AG09319 (cell line): ENCODE measurements at regions not wholly inside any gene's neighbourhood (a gene's known extent, or its start where the extent isn't known, plus 50 kb on each side); places are given as distances from the start of the nearest gene placed in this dataset.

Experiments
- DNase-seq: peaks from one replicate; pipeline ENCODE4 v3.0.0-alpha.2; 2010; ENCODE audit warnings: low read depth; ENCODE audit errors: extremely low read depth
- TF ChIP-seq, protein P1 (sequence below): IDR thresholded peaks from 2 replicates; pipeline ENCODE4 v1.5.1; 2011; ENCODE audit warnings: low read depth, mild to moderate bottlenecking, inconsistent platforms, low read length, moderate library complexity

GRCh38 chr15:39018966-39019365, 454.4 kb upstream of the RASGRP1 start:
- TF ChIP-seq, protein P1, sequence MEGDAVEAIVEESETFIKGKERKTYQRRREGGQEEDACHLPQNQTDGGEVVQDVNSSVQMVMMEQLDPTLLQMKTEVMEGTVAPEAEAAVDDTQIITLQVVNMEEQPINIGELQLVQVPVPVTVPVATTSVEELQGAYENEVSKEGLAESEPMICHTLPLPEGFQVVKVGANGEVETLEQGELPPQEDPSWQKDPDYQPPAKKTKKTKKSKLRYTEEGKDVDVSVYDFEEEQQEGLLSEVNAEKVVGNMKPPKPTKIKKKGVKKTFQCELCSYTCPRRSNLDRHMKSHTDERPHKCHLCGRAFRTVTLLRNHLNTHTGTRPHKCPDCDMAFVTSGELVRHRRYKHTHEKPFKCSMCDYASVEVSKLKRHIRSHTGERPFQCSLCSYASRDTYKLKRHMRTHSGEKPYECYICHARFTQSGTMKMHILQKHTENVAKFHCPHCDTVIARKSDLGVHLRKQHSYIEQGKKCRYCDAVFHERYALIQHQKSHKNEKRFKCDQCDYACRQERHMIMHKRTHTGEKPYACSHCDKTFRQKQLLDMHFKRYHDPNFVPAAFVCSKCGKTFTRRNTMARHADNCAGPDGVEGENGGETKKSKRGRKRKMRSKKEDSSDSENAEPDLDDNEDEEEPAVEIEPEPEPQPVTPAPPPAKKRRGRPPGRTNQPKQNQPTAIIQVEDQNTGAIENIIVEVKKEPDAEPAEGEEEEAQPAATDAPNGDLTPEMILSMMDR = no peak
- DNase-seq = no peak

DNA sequence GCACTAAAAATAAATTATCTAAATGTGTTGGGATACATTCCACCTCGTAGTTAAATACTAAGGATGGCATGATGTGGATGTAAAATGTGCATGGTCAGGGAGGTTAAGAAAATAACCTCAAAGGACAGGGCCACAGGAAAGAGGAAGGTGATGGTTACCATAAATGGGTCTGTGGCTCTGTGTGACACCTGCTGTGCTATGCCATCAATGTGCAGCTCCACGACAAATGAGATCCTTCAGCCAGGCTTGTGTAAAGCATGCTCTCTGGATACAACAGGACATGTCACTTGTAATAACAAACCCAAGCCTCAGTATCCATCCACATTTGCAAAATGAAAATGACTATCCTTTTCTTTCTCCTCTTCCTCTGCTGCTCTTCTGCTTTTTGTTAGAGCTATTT, 456.7 kb upstream of the RASGRP1 start:
- no peak for DNase-seq
- TF ChIP-seq, protein P1 = no peak

DNA sequence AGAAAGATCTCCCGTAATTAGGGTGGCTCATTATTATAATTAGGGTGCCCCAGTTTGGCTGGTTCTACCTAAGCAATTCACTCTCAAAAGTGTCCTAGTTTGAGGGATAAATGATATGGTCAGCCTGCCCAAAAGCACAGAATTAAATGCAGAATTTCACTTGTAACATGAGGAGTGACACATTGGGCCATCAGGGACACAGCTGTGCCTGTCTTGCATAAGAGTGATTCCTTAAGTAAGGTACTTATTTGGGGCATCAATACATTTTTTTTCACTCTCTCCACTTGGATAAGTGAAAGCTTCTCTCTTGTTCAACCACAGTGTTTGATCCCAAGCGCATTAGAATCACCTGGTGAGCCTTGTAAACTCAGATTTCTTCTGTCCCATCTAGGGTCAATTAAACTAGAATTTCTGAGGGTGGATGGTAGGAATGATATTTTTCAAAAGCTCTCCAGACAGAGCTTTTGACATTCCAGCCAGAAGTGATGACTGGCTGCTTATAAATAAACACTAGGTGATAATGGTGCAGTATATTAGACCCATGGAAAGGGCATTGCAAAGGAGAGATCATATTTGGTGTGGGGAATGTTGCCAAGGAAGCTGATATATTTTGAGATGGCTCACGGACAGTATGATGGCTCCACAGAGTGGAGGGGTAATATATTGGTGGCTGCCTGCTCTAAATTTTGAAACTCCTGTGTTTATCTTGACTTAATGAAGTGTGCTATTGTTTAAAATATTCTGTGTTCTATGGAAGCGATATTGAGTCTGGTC, 458.1 kb upstream of the RASGRP1 start:
- DNase-seq = no peak
- TF ChIP-seq, protein P1 = no peak

- DNase-seq = no peak
- TF ChIP-seq, protein P1 = no peak
Measured at GRCh38 chr15:39025321-39025720, 460.7 kb upstream of the RASGRP1 start.

DNA sequence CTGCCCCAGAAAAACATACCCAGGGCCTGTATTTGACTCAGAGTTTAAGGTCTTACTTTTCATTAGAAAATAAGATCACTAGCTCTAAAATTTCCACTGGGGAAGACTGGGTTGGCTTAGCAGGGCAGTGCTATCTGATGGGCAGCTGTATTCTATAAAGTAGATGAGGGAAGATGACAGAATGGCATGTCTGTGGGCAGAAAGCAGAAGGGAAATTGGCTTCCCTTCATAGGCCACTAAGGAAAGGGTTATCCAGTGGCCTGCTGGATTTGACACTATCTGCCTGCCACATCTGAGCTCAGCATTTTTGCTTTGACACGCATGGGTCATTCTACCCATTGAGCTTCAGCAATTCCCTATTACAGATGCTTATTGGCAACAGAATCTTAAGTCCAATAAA, 461.3 kb upstream of the RASGRP1 start:
- DNase-seq = no peak
- TF ChIP-seq, protein P1 = no peak

DNA sequence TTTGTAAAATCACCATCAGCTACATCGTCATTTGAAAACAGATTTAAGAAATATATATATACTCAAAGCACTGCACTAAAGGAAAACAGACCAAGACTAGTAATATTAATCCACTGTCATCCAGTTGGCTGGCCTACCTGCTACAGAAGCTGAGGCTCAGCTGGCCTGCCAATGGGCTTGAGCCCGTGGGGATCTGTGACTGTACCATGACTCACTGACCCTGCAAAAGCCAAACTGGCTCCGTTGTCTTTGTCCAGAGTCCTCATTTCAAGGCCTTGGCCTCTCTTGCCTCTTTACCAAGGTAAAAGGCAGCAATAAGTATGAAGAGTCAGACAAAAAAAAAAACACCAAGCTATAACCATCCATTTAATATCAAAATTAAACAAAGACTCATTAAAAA, 463.5 kb upstream of the RASGRP1 start:
- no peak for DNase-seq
- TF ChIP-seq, protein P1 = no peak

DNA sequence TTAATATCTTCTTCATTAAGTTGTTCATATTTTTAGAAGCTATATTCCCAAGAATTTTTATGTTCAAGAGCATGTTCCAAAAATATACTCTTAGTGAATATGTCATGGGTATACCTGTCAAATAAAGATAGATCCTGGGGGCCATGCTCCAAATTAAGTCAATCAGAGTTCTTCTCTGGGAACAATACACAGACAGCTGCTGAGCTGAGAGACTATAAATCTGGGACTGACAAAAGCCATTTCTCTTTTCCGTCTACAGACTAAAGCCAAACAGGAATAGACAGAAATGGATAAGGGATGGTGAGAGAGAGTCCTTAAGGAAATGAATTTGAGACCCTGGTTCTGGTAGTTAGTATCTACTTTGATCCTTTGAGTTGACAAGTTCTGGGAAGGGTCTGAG, 465.1 kb upstream of the RASGRP1 start:
- no peak for DNase-seq
- TF ChIP-seq, protein P1 = no peak
